Tibial nerve (tissue), 4 donors: ENCODE measurements at regions not wholly inside any gene's neighbourhood (a gene's known extent, or its start where the extent isn't known, plus 50 kb on each side); places are given as distances from the start of the nearest gene placed in this dataset.
A peak's percentile ranks its signal among the peaks of the same experiment; 100 is the strongest.

Source experiments
- DNase-seq, 2 donors: peaks; one replicate each; pipeline ENCODE4 v3.0.0-alpha.2; 2019; ENCODE audit warnings: low spot score in 2 of 2
- H3K27ac ChIP-seq, 4 donors: fragments of 200-600 bp; sonication (generic) in 3 of 4; one replicate each; pipeline ENCODE4 v1.5.1; 2017 to 2019; ENCODE audit warnings: mild to moderate bottlenecking in 1 of 4
- H3K27me3 ChIP-seq, 2 donors: fragments of 200-600 bp; sonication (generic) in 1 of 2; one replicate each; pipeline versions ENCODE4 v1.5.1 to v1.6.0; 2017 to 2019
- H3K36me3 ChIP-seq, 3 donors: fragments of 200-600 bp; sonication (generic); one replicate each; pipeline ENCODE4 v1.5.1; 2018 to 2019
- H3K4me1 ChIP-seq, 4 donors: fragments of 200-600 bp; sonication (generic) in 3 of 4; one replicate each; pipeline ENCODE4 v1.5.1; 2017 to 2019
- H3K4me3 ChIP-seq, 4 donors: fragments of 200-600 bp; sonication (generic) in 3 of 4; one replicate each; pipeline ENCODE4 v1.5.1; 2017 to 2019; ENCODE audit warnings: mild to moderate bottlenecking in 1 of 4, moderate library complexity in 1 of 4
- H3K9me3 ChIP-seq, 4 donors: fragments of 200-600 bp; sonication (generic) in 3 of 4; one replicate each; pipeline ENCODE4 v1.5.1; 2017 to 2019
- CTCF ChIP-seq, 5 experiments: fragments of 200-600 bp in 3 of 5; fragments of 450-650 bp in 2 of 5; sonication (generic) in 3 of 5; IDR thresholded peaks; one replicate each; pipeline ENCODE4 v1.5.1; 2016 to 2019; ENCODE audit warnings: antibody characterized with exemption in 5 of 5, mild to moderate bottlenecking in 3 of 5, moderate library complexity in 2 of 5
- EP300 ChIP-seq, 2 donors: sonication (generic); formaldehyde crosslinking; IDR thresholded peaks; one replicate each; pipeline ENCODE4 v1.6.1; 2017; ENCODE audit warnings: antibody characterized with exemption in 2 of 2, mild to moderate bottlenecking in 1 of 2
- POLR2A ChIP-seq, 2 donors: fragments of 450-650 bp; IDR thresholded peaks; one replicate each; pipeline ENCODE4 v1.6.1; 2017; ENCODE audit warnings: antibody characterized with exemption in 2 of 2, mild to moderate bottlenecking in 2 of 2, moderate library complexity in 2 of 2
- WGBS, 2 donors: methylation state at CpG; one replicate each; pipeline ENCODE4 v1.1.5; 2018; 5-methylcytosine and 5-hydroxymethylcytosine counted together

GRCh38 chr6:74366634-74367033 lies 670.6 kb downstream of the CD109 start:
- H3K36me3 ChIP-seq, result no peaks in the 10 kb centered on the region
- WGBS, 2 donors, result 97 to 98% methylated on average over 1 of the region's 1 CpG
- no peak overlapping the region for H3K27ac ChIP-seq
- DNase-seq, result no peak
- H3K4me3 ChIP-seq, result no peak overlapping the region
- no peak for TF ChIP-seq EP300 (IDR thresholded peaks at IDR 0.05)
- TF ChIP-seq CTCF (IDR thresholded peaks at IDR 0.05), result no peak
- no peak for TF ChIP-seq POLR2A (IDR thresholded peaks at IDR 0.05)
- no peaks in the 10 kb centered on the region for H3K27me3 ChIP-seq
- no peaks in the 10 kb centered on the region for H3K9me3 ChIP-seq
- no peaks in the 10 kb centered on the region for H3K4me1 ChIP-seq

GRCh38 chr6:74362391-74362790 lies 666.4 kb downstream of the CD109 start:
- no peaks in the 10 kb centered on the region for H3K36me3 ChIP-seq
- WGBS, 2 donors, result 74 to 83% methylated on average over 1 of the region's 1 CpG
- peaks cover 0 to 3% (median 0%) of the 10 kb centered on the region in 4 donors for H3K4me1 ChIP-seq
- no peak overlapping the region for H3K4me3 ChIP-seq
- H3K9me3 ChIP-seq, result no peaks in the 10 kb centered on the region
- TF ChIP-seq POLR2A (IDR thresholded peaks at IDR 0.05) (no peak), CTCF (IDR thresholded peaks at IDR 0.05) (no peak), EP300 (IDR thresholded peaks at IDR 0.05) (no peak)
- DNase-seq, result no peak
- H3K27me3 ChIP-seq, result no peaks in the 10 kb centered on the region
- no peak overlapping the region for H3K27ac ChIP-seq

- TF ChIP-seq POLR2A (IDR thresholded peaks at IDR 0.05) (no peak), CTCF (IDR thresholded peaks at IDR 0.05) (no peak)
- no peak overlapping the region for H3K4me3 ChIP-seq
- DNase-seq, result no peak
- peak overlapping the region in 1 of 4 donors; percentile 43 for H3K27ac ChIP-seq
- H3K27me3 ChIP-seq, result no peaks in the 10 kb centered on the region
- no peaks in the 10 kb centered on the region for H3K36me3 ChIP-seq
- 57 to 62% methylated on average over 4 of the region's 4 CpGs for WGBS, 2 donors
- no peaks in the 10 kb centered on the region for H3K9me3 ChIP-seq
- peaks cover 0 to 10% (median 0%) of the 10 kb centered on the region in 4 donors for H3K4me1 ChIP-seq
Observed at GRCh38 chr6:74357321-74357720, 661.3 kb downstream of the CD109 start.

GRCh38 chr6:74356391-74356790 lies 660.4 kb downstream of the CD109 start:
- no peak overlapping the region for H3K4me3 ChIP-seq
- no peaks in the 10 kb centered on the region for H3K9me3 ChIP-seq
- WGBS, 2 donors, result 68 to 71% methylated on average over 2 of the region's 2 CpGs
- H3K27ac ChIP-seq, result peak overlapping the region in 1 of 4 donors; percentile 14
- peaks cover 0 to 10% (median 0%) of the 10 kb centered on the region in 4 donors for H3K4me1 ChIP-seq
- no peak for DNase-seq
- no peaks in the 10 kb centered on the region for H3K27me3 ChIP-seq
- H3K36me3 ChIP-seq, result no peaks in the 10 kb centered on the region
- TF ChIP-seq CTCF (IDR thresholded peaks at IDR 0.05) (no peak), EP300 (IDR thresholded peaks at IDR 0.05) (no peak), POLR2A (IDR thresholded peaks at IDR 0.05) (no peak)

GRCh38 chr6:74346936-74347535 lies 651.0 kb downstream of the CD109 start:
- TF ChIP-seq POLR2A (IDR thresholded peaks at IDR 0.05) (no peak), EP300 (IDR thresholded peaks at IDR 0.05) (no peak), CTCF (IDR thresholded peaks at IDR 0.05) (no peak)
- DNase-seq, result no peak
- Histone ChIP-seq H3K27me3 (no peaks in the 10 kb centered on the region), H3K4me3 (no peak overlapping the region), H3K36me3 (no peaks in the 10 kb centered on the region), H3K27ac (no peak overlapping the region), H3K9me3 (no peaks in the 10 kb centered on the region), H3K4me1 (no peaks in the 10 kb centered on the region)
- WGBS, 2 donors, result 49 to 55% methylated on average over 4 of the region's 4 CpGs
